ENCODE measurements at regions not wholly inside any gene's neighbourhood (a gene's known extent, or its start where the extent isn't known, plus 50 kb on each side); places are given as distances from the start of the nearest gene placed in this dataset.

DNA sequence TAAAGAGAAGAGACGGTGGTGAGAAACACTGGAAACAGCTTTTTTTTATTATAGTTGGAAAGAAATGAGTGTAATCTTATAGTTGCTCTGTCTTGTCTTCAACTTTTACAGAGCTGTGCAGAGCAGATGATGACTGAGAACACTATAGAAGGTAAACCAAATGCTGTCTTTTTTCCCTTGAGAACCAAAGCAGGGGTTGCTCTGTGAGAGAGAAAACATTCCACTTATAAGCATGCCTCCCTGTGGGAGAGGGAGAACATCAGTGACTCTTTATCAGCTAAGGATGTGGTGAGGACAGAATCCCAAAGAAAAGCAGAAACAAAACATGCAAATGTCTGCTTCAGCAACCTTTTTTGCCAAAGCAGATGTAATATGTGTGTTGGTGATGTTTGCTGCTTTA lies 179.3 kb upstream of the HDDC2 start:
- no peaks in the 10 kb centered on the region for H3K4me1 ChIP-seq (ENCODE audit: insufficient read depth, low read length)
- H3K27me3 ChIP-seq (ENCODE audit: insufficient read depth, low read length) = no peaks in the 10 kb centered on the region
- Mint-ChIP-seq H3K27me3 (ENCODE audit: low read depth) (no peaks in the 10 kb centered on the region; the same call in 1 of the 2 replicates), H3K4me1 (peaks cover 6 to 8% of the 10 kb centered on the region in 2 experiments; a peak in 3 of 4 replicates), H3K36me3 (ENCODE audit: insufficient read depth in 1 of 3, low read depth in 3 of 3) (no peaks in the 10 kb centered on the region; a peak in 1 of 7 replicates), H3K27ac (no peak overlapping the region), H3K9me3 (no peaks in the 10 kb centered on the region), H3K4me3 (no peak overlapping the region)
- no peak overlapping the region for H3K56ac ChIP-seq (ENCODE audit: insufficient read length, low read depth, low read length)
- H3K4me2 ChIP-seq (ENCODE audit: insufficient read depth, insufficient read length, low read length) = no peak overlapping the region
- H4K5ac ChIP-seq (ENCODE audit: insufficient read length, low read depth, low read length) = no peak overlapping the region
- no peak overlapping the region for H4K91ac ChIP-seq (ENCODE audit: insufficient read length, low read depth, low read length)
- no peak overlapping the region for H3K4ac ChIP-seq (ENCODE audit: low read depth, low read length)
- H2BK20ac ChIP-seq (ENCODE audit: low read depth, low read length, poor library complexity, severe bottlenecking) = no peak overlapping the region
- DNase-seq = no peak
- TF ChIP-seq, protein P1, sequence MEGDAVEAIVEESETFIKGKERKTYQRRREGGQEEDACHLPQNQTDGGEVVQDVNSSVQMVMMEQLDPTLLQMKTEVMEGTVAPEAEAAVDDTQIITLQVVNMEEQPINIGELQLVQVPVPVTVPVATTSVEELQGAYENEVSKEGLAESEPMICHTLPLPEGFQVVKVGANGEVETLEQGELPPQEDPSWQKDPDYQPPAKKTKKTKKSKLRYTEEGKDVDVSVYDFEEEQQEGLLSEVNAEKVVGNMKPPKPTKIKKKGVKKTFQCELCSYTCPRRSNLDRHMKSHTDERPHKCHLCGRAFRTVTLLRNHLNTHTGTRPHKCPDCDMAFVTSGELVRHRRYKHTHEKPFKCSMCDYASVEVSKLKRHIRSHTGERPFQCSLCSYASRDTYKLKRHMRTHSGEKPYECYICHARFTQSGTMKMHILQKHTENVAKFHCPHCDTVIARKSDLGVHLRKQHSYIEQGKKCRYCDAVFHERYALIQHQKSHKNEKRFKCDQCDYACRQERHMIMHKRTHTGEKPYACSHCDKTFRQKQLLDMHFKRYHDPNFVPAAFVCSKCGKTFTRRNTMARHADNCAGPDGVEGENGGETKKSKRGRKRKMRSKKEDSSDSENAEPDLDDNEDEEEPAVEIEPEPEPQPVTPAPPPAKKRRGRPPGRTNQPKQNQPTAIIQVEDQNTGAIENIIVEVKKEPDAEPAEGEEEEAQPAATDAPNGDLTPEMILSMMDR (conservative IDR thresholded peaks at IDR 0.05) = no peak
- H3K79me1 ChIP-seq (ENCODE audit: insufficient read depth, low read depth, low read length, poor library complexity, severe bottlenecking) = no peaks in the 10 kb centered on the region
- no peak overlapping the region for H3T11ph ChIP-seq (ENCODE audit: low read length)
- peak overlapping the region; percentile 7 for H3K9ac ChIP-seq (ENCODE audit: extremely low read depth, insufficient read length, low read length)
- H3K27ac ChIP-seq (ENCODE audit: insufficient read length, low read depth, low read length) = no peak overlapping the region
- H2AFZ ChIP-seq (ENCODE audit: low read length) = no peak overlapping the region
- no peak overlapping the region for H2BK120ac ChIP-seq (ENCODE audit: low read depth, low read length, poor library complexity, severe bottlenecking)
- no peak overlapping the region for H3K14ac ChIP-seq (ENCODE audit: insufficient read depth, low read length)
- H2BK5ac ChIP-seq (ENCODE audit: insufficient read length, low read length) = no peak overlapping the region
- H2BK15ac ChIP-seq (ENCODE audit: low read depth, low read length) = no peak overlapping the region
- H3K23me2 ChIP-seq (ENCODE audit: insufficient read length, low read depth, low read length, poor library complexity, severe bottlenecking) = no peaks in the 10 kb centered on the region
- no peaks in the 10 kb centered on the region for H3K79me2 ChIP-seq (ENCODE audit: insufficient read depth, low read length)
- no peak overlapping the region for H3K18ac ChIP-seq (ENCODE audit: insufficient read length, low read depth, low read length)
- H4K8ac ChIP-seq (replicated peaks; ENCODE audit: insufficient read length, low read depth, low read length) = no peak overlapping the region
- no peak overlapping the region for H2AK5ac ChIP-seq (ENCODE audit: insufficient read length, low read length)
- no peaks in the 10 kb centered on the region for H3K9me3 ChIP-seq (ENCODE audit: control insufficient read depth, low read depth, low read length)
- no CpG with 5 or more reads among the region's 1 CpG for WGBS (ENCODE audit: extremely low coverage, insufficient read length, low lambda C conversion rate)
- no peaks in the 10 kb centered on the region for H4K20me1 ChIP-seq (ENCODE audit: control insufficient read depth, insufficient read depth, insufficient read length)
- H2BK12ac ChIP-seq (ENCODE audit: insufficient read length, low read depth, low read length) = no peak overlapping the region
- no peak overlapping the region for H3K23ac ChIP-seq (ENCODE audit: insufficient read length, low read depth, low read length)
